BE2C (cell line): ENCODE measurements at regions not wholly inside any gene's neighbourhood (a gene's known extent, or its start where the extent isn't known, plus 50 kb on each side); places are given as distances from the start of the nearest gene placed in this dataset.

Source experiments
- DNase-seq: peaks from one replicate; pipeline ENCODE4 v3.0.0-alpha.2; 2020
- H3K27me3 ChIP-seq: fragments of 250-450 bp; sonication (Bioruptor Pico); 2 replicates; pipeline ENCODE4 v1.5.1; 2020; ENCODE audit warnings: mild to moderate bottlenecking
- H3K36me3 ChIP-seq: fragments of 250-450 bp; sonication (Bioruptor Pico); 2 replicates; pipeline ENCODE4 v1.5.1; 2020; ENCODE audit warnings: mild to moderate bottlenecking
- H3K4me1 ChIP-seq: fragments of 250-450 bp; sonication (Bioruptor Pico); 2 replicates; pipeline ENCODE4 v1.5.1; 2020
- H3K4me3 ChIP-seq: 2 replicates; pipeline ENCODE4 v1.5.1; 2011; ENCODE audit warnings: low read depth, low read length
- H3K9me3 ChIP-seq: fragments of 250-450 bp; sonication (Bioruptor Pico); 2 replicates; pipeline ENCODE4 v1.5.1; 2020
- TF ChIP-seq, protein P1 (sequence below): IDR thresholded peaks from 2 replicates; pipeline ENCODE4 v1.5.1; 2012; ENCODE audit warnings: mild to moderate bottlenecking, low read depth, low read length

DNA sequence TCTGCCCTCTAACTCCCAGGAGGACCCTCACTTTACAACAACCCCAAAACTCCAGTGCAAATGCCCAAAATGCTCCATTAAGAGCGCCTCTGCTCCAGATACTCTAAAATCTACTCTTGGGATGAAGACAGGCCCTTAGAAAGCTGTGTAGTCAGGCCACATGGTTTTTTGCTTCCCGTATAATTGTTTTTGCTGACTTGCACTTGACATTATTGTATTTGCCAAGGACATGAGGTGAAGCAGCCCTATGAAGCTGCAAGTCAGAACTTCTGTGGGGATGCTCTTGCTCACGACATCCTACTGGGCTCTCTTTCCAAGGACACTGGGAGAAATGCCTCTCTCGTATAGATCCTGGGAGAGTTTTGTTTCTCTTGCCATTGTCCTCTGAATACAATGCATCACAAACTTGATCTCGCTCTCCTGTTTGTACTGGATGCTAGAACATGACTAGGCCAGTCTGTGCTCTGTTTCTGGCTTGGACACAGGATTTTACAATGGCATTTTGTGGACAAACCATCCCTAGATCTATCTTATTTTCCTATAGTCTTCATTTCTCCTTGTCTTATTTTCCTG, 177.2 kb upstream of the DTNBP1 start:
- Histone ChIP-seq H3K27me3 (no peaks in the 10 kb centered on the region; the same call in 1 of the 2 replicates), H3K36me3 (no peaks in the 10 kb centered on the region), H3K4me1 (peaks cover 3% of the 10 kb centered on the region; the same call in 1 of the 2 replicates), H3K9me3 (no peaks in the 10 kb centered on the region), H3K4me3 (no peak overlapping the region)
- TF ChIP-seq, protein P1, sequence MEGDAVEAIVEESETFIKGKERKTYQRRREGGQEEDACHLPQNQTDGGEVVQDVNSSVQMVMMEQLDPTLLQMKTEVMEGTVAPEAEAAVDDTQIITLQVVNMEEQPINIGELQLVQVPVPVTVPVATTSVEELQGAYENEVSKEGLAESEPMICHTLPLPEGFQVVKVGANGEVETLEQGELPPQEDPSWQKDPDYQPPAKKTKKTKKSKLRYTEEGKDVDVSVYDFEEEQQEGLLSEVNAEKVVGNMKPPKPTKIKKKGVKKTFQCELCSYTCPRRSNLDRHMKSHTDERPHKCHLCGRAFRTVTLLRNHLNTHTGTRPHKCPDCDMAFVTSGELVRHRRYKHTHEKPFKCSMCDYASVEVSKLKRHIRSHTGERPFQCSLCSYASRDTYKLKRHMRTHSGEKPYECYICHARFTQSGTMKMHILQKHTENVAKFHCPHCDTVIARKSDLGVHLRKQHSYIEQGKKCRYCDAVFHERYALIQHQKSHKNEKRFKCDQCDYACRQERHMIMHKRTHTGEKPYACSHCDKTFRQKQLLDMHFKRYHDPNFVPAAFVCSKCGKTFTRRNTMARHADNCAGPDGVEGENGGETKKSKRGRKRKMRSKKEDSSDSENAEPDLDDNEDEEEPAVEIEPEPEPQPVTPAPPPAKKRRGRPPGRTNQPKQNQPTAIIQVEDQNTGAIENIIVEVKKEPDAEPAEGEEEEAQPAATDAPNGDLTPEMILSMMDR: no peak
- no peak for DNase-seq

DNA sequence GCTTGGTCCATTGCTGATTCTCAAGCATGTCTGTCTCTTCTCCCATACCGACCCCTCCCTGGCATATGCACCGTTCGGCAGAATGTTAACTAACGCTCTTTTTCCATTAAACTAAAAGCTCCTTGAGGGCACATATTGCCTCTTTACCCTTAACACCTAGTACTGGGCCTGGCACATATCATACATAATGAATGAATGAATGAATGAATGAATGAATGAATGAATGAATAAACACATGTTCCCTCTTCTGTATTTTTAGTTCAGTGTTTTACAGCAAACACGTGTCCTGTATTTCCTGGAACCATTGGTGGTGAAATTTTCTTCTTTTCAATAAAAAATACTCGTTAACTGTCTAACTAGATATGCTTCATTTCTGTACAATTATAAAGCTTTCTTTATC, 174.4 kb upstream of the DTNBP1 start:
- DNase-seq: no peak
- Histone ChIP-seq H3K4me3 (no peak overlapping the region), H3K4me1 (peaks cover under 1% of the 10 kb centered on the region; the same call in 1 of the 2 replicates), H3K9me3 (no peaks in the 10 kb centered on the region), H3K27me3 (no peaks in the 10 kb centered on the region), H3K36me3 (no peaks in the 10 kb centered on the region)
- TF ChIP-seq, protein P1: no peak

DNA sequence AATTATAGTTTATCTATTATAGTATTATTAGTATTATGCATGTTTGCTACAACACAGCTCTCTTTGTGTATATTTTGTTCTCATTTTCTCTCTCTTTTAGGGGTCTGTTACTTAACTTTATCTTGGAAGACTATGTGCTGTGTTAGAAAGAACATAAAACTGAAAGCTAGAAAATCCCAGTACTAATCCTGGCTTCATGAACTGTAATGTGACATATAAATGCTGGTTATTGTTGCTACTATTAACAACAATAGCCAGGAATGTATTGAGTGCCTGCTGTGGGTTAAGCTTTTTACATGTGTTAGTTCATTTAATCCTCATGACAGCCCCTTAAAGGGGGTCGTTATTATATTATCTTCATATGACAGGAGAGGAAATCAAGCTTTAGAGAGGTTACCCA, 170.0 kb upstream of the DTNBP1 start:
- Histone ChIP-seq H3K36me3 (no peaks in the 10 kb centered on the region), H3K9me3 (no peaks in the 10 kb centered on the region), H3K4me3 (no peak overlapping the region), H3K4me1 (no peaks in the 10 kb centered on the region), H3K27me3 (no peaks in the 10 kb centered on the region)
- DNase-seq: no peak
- TF ChIP-seq, protein P1: no peak

DNA sequence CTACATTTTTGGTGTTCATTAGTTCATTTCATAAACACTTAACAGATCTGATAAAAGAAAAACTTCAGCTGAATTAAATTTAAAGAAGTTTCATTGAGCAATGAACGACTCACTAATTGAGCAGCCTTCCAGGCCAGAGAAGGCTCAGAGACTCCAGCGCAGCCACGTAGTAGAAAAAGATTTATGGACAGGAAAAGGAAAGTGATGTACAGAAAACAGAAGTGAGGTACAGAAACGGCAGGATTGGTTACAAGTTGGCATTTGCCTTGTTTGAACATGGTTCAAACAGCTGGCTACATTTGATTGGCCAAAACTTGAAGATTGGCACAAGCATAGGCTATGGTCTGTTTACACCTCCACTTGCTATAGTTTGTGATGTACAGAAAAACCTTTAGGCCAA, 166.3 kb upstream of the DTNBP1 start:
- TF ChIP-seq, protein P1: no peak
- DNase-seq: no peak
- Histone ChIP-seq H3K27me3 (no peaks in the 10 kb centered on the region), H3K4me1 (no peaks in the 10 kb centered on the region), H3K4me3 (no peak overlapping the region), H3K9me3 (no peaks in the 10 kb centered on the region), H3K36me3 (no peaks in the 10 kb centered on the region)

DNA sequence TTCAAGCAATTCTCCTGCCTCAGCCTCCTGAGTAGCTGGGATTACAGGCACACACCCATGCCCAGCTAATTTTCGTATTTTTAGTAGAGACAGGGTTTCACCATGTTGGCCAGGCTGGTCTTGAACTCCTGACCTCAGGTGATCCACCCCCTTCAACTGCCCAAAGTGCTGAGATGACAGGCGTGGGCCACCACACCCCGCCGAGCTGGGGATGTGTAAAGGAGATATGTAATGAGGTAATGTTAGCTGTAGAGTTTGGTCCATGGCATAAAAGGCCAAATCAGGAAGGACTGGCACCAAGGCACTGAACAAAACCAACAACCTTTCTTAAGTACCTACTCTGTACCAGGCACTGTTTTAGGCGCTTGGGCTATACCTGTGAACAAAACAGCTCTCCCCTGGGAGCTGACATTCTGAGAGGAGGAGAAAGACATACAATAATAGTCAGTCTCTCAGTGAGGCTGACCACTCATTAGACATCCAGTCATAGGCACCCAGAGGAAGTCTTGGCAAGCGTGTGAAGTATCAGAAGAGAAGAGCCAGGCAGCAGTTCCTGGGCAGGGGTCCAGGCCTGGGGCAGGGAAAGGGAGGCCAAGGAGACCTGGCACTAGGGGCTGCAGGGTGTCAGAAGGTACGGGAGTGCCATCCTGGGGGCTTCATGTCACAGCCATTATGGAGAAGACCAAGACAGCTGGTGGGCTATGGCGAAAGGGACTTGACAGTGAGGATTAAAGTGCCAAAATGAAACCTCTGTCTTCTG, 164.8 kb upstream of the DTNBP1 start:
- TF ChIP-seq, protein P1: no peak
- Histone ChIP-seq H3K36me3 (no peaks in the 10 kb centered on the region), H3K4me1 (no peaks in the 10 kb centered on the region), H3K9me3 (no peaks in the 10 kb centered on the region), H3K27me3 (no peaks in the 10 kb centered on the region), H3K4me3 (no peak overlapping the region)
- no peak for DNase-seq

DNA sequence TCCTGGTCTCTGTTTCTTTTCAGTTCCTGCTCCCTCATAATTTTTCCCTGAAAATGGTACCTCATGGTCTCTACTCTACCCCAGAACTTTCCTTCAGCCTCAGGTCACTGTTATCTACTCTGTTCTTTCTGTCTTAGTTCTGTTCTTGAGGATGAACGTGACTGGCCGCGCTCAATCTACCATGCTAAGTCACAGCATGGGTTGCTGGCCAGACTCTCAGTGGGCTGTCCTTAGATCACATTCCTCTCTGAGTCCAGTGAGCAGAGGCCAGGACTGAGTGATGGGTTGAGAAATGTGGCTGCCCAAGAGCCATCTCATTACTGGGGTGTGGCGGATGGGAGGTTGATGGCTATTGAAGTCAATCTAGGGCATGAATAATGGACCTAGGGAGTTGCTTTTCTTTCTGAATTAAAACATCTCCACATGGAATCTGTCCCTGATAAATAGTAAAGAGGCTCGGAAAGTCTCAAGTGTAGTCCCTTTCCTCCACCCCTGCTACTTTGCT, 164.0 kb upstream of the DTNBP1 start:
- TF ChIP-seq, protein P1: no peak
- no peak for DNase-seq
- Histone ChIP-seq H3K9me3 (no peaks in the 10 kb centered on the region), H3K4me1 (no peaks in the 10 kb centered on the region), H3K36me3 (no peaks in the 10 kb centered on the region), H3K27me3 (no peaks in the 10 kb centered on the region), H3K4me3 (no peak overlapping the region)
